Activated CD4-positive, alpha-beta T cell treated with anti-CD3 and anti-CD28 coated beads, Interleukin-2, amount 10 ng/mL, durations not matched to agents 24 days and 14 days (primary cell): ENCODE measurements at regions not wholly inside any gene's neighbourhood (a gene's known extent, or its start where the extent isn't known, plus 50 kb on each side); places are given as distances from the start of the nearest gene placed in this dataset.

Experiments used
- DNase-seq: peaks from one replicate; pipeline ENCODE4 v3.0.0; 2022
- H3K27ac Mint-ChIP-seq: one replicate; pipeline ENCODE4 v1.8.0; 2022; ENCODE audit warnings: mild to moderate bottlenecking, mixed read lengths
- H3K27me3 Mint-ChIP-seq: one replicate; pipeline ENCODE4 v1.8.0; 2022; ENCODE audit warnings: mixed read lengths
- H3K36me3 Mint-ChIP-seq: one replicate; pipeline ENCODE4 v1.8.0; 2022; ENCODE audit warnings: low read depth, mild to moderate bottlenecking, mixed read lengths
- H3K4me1 Mint-ChIP-seq: one replicate; pipeline ENCODE4 v1.8.0; 2021; ENCODE audit warnings: mixed read lengths
- H3K4me3 Mint-ChIP-seq: one replicate; pipeline ENCODE4 v1.8.0; 2022; ENCODE audit warnings: mild to moderate bottlenecking, moderate library complexity, mixed read lengths
- H3K9me3 Mint-ChIP-seq: one replicate; pipeline ENCODE4 v1.8.0; 2021; ENCODE audit warnings: mixed read lengths
- intact Hi-C: fragments of 100-400 bp; cut with micrococcal nuclease; formaldehyde crosslinking; loops from one replicate; pipeline ENCODE4 v1.15.1; 2023

DNA sequence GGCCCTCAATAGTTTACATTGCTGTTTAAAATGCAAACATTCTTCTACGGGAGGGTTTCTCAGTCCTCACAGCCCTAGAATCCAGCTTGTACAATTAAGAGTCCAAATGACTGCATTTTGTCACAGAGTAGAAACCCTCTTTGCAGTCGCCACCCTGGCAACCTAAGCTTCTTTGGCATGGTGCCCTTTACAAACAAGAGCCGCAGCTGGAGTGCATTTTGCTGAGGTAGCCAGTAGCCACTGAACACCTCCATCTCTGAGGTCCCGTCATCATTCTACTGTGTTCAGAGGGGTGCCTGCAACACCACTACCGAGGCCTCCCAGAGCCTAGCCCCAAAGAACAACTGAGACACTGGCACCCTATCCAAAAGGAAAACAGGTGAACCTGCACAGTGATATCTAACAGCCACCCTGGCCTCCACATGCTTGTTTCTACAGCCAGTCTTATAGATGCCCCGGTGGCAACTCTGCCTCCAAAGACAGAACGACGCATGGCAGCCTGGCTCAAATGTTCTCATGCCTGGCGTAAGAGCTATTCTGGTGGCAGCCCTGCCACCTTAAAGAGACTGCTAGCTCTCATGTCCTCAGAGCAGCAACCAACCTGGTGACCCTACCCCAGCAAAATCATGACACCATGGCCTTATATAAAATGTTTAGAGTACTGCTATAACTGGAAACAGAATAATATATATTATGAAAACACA lies 801.9 kb downstream of the TECRL start:
- H3K27ac Mint-ChIP-seq, result no peak overlapping the region
- no peaks in the 10 kb centered on the region for H3K36me3 Mint-ChIP-seq
- H3K9me3 Mint-ChIP-seq, result peaks cover 4% of the 10 kb centered on the region
- no peak for DNase-seq
- H3K27me3 Mint-ChIP-seq, result no peaks in the 10 kb centered on the region
- intact Hi-C loops, result no loop called here
- no peak overlapping the region for H3K4me3 Mint-ChIP-seq
- no peaks in the 10 kb centered on the region for H3K4me1 Mint-ChIP-seq

DNA sequence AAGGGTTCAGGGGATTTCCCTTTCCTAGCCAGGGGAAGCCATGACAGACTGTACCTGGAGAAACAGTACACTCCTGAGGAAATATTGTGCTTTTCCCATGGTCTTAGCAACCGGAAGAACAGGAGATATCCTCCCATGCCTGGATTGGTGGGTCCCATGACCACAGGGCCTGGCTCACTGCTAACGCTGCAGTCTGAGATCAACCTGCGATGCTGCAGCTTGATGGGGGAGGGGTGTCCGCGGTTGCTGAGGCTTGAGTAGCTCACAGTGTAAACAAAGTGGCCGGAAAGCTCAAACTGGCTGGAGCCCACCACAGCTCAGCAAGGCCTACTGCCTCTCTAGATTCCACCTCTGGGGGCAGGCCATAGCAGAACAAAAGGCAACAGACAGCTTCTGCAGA lies 819.5 kb downstream of the TECRL start:
- H3K27me3 Mint-ChIP-seq, result no peaks in the 10 kb centered on the region
- peaks cover 12% of the 10 kb centered on the region for H3K9me3 Mint-ChIP-seq
- no peak overlapping the region for H3K27ac Mint-ChIP-seq
- H3K4me3 Mint-ChIP-seq, result no peak overlapping the region
- DNase-seq, result no peak
- no peaks in the 10 kb centered on the region for H3K36me3 Mint-ChIP-seq
- intact Hi-C loops, result no loop called here
- no peaks in the 10 kb centered on the region for H3K4me1 Mint-ChIP-seq

DNA sequence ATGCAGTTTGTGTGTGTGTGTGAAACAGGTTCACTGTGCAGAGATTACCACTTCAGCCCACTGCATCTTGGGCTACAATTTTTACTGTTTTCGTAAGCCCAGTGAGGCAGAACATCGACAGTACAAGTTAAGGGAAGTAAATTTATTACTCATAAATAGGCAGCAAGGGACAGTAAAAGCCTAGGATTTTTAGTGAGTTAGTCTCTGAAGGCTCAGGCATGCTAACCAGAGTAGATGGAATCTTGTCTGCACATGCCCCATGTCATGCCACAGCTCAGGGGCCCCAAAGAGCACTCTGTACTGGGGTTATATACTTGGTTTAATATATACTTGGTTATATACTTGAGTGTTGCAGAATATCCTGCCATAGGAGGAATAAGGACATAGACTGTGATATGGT lies 825.7 kb downstream of the TECRL start:
- Mint-ChIP-seq H3K4me1 (no peaks in the 10 kb centered on the region), H3K36me3 (no peaks in the 10 kb centered on the region), H3K27ac (no peak overlapping the region), H3K4me3 (no peak overlapping the region), H3K9me3 (peaks cover 5% of the 10 kb centered on the region), H3K27me3 (no peaks in the 10 kb centered on the region)
- intact Hi-C loops, result no loop called here
- no peak for DNase-seq

DNA sequence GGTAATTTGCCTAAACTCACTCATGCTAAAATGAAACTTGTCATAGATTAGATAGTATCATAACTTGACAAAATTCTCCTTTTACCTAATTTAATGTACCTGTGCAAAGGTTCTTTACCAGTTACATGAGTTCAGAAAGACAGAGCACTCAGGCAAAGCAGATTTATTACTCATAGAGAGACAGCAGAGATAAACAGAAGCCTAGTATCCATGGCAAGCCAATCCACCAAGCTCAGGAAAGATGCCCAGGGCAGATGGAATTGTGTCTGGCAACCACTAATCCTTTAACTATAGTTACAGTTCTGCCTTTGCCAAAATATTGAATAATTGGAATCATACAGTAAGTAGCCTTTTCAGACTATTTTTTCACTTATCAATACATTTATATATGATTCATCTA lies 826.2 kb downstream of the TECRL start:
- Mint-ChIP-seq H3K4me3 (no peak overlapping the region), H3K27ac (no peak overlapping the region), H3K36me3 (no peaks in the 10 kb centered on the region), H3K9me3 (peaks cover 5% of the 10 kb centered on the region), H3K4me1 (no peaks in the 10 kb centered on the region), H3K27me3 (no peaks in the 10 kb centered on the region)
- DNase-seq, result no peak
- intact Hi-C loops, result no loop called here

DNA sequence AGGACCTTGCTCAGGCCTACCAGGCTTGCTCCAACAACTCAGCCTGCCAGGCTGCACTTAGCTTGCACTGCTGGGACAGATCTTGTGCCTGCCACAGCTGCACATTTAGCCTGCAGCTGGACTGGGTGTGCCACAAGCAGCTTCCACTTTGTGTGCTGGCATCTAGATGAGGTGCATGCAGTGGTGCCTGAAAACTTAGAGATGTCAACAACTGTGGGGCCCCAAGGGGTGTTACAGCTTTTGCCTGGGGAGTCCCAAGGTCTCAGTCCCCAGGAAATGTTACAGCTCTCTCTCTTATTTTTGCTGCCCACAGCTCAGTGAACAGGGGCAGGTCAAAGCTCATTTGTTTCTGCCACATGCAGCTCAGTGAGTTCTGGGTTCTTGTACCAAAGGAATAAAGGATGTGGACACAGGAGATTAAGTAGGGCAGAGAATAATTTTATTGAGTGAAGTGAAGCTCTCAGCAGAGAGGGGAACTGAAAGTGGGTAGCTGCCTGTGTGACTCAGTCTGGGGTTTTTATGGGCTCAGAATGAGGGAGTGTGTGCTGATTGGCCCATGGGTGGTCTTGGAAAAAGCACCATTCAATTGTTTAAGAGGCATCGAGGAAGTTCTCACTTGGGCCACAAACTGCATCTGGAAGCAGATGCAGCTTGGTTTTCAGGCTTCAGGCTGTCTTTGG lies 828.3 kb downstream of the TECRL start:
- Mint-ChIP-seq H3K4me3 (no peak overlapping the region), H3K27ac (no peak overlapping the region), H3K27me3 (no peaks in the 10 kb centered on the region), H3K4me1 (no peaks in the 10 kb centered on the region), H3K9me3 (peaks cover 5% of the 10 kb centered on the region), H3K36me3 (no peaks in the 10 kb centered on the region)
- DNase-seq, result no peak
- intact Hi-C loops, result no loop called here

DNA sequence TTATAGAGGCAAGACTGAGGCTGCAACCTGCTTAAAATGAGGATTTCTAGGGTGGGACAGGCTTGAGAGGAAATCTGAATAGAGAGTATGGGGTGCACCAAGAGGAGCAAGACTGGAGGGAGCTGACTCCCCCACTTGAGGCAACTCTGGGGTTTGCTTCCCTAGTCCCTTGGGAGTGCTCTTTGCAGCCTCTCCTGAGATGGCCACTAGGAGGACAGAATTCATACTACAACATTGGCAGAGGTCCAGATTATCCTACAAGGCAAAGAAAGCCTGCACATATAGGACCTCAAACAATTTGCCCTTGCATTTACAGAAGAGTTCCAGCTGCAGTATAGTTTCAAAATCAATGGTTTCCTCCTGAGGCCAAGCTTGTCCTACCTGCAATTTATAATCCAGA lies 830.9 kb downstream of the TECRL start:
- intact Hi-C loops, result no loop called here
- no peak for DNase-seq
- no peaks in the 10 kb centered on the region for H3K4me1 Mint-ChIP-seq
- no peaks in the 10 kb centered on the region for H3K27me3 Mint-ChIP-seq
- peaks cover 5% of the 10 kb centered on the region for H3K9me3 Mint-ChIP-seq
- no peak overlapping the region for H3K4me3 Mint-ChIP-seq
- H3K36me3 Mint-ChIP-seq, result no peaks in the 10 kb centered on the region
- no peak overlapping the region for H3K27ac Mint-ChIP-seq

DNA sequence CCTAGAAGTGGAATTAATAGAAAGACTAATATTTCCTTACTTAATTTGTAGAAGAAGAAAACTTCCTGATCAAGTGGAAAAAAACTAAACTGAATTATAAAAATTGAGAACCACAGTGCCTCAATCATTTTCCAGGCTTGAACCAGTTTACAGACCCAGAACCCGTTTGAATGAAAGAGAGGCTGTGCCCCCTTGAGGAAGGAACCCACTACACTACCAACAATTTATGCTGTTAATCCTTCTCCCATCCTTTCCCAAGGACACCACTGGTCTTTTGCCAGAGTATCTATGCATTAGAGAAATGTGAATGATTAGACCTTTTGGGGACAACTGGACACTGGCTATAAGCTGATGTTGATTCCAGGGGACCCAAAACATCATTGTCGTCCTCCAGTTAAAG lies 842.6 kb downstream of the TECRL start:
- no peak for DNase-seq
- Mint-ChIP-seq H3K9me3 (peaks cover 4% of the 10 kb centered on the region), H3K36me3 (no peaks in the 10 kb centered on the region), H3K27ac (no peak overlapping the region), H3K4me3 (no peak overlapping the region), H3K4me1 (no peaks in the 10 kb centered on the region), H3K27me3 (no peaks in the 10 kb centered on the region)
- intact Hi-C loops, result no loop called here

DNA sequence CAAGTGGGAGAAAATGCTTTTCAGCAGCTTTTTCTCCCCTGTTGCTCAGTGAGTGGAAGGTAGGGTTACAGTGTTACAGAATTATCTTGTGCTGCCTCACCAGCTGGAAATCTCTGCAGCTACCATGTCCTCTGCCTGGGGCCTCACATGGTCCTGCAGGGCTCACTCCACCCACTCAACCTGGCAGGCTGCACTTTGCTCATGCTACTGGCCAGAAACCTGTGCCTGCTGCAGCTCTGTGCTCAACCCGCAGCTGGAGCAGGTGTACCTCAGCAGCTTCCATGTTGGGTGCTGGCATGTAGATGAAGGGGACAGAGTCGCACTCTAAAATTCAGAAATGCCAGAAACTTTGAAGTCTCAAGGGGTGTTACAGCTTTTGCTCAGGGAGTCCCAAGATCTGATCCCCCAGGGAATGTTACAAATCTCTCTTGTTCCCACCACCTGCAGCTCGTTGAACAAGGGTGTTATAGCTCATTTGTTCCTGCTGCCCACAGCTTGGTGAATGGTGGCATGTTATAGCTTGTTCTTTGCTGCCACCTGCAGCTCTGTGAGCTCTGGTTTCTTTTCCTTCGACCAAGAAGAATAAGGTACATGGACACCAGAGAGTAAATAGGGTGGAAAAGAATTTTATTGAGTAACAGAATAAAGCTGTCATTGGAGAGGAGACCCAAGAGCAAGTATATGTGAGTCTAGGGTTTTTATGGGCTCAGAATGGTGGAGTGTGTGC lies 845.8 kb downstream of the TECRL start:
- intact Hi-C loops, result no loop called here
- no peak for DNase-seq
- no peaks in the 10 kb centered on the region for H3K36me3 Mint-ChIP-seq
- H3K27ac Mint-ChIP-seq, result no peak overlapping the region
- no peaks in the 10 kb centered on the region for H3K4me1 Mint-ChIP-seq
- H3K9me3 Mint-ChIP-seq, result peaks cover 12% of the 10 kb centered on the region
- no peak overlapping the region for H3K4me3 Mint-ChIP-seq
- H3K27me3 Mint-ChIP-seq, result no peaks in the 10 kb centered on the region

DNA sequence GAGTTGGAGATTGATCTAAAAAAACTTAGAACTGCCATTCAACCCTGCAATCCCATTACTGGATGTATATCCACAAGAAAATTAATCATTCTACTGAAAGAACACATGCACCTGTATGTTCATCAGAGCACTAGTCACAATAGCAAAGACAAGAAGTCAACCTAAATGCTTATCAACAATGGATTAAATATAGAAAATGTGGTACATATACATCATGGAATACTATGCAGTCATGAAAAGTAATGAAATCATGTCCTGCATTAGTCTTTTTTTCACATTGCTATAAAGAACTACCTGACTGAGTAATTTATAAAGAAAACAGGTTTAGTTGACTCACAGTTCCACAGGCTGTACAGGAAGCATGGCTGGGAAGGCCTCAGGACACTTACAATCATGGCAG lies 850.5 kb downstream of the TECRL start:
- no peaks in the 10 kb centered on the region for H3K36me3 Mint-ChIP-seq
- intact Hi-C loops, result no loop called here

DNA sequence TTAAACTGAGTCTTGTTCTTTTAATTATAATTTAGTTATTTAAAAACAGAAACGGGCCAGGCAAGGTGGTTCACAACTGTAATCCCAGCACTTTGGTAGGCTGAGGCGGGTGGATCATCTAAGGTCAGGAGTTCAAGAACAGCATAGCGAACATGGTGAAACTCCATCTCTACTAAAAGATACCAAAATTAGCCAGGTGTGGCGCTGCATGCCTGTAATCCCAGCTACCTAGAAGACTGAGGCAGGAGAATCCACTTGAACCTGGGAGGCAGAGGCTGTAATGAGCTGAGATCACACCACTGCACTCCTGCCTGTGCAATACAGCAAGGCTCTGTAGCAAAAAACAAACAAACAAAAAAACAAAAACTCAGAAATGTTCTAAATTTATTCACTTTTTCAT lies 852.9 kb downstream of the TECRL start:
- intact Hi-C loops, result no loop called here
- H3K27me3 Mint-ChIP-seq, result no peaks in the 10 kb centered on the region
- no peaks in the 10 kb centered on the region for H3K4me1 Mint-ChIP-seq
- no peak for DNase-seq
- H3K4me3 Mint-ChIP-seq, result no peak overlapping the region
- H3K27ac Mint-ChIP-seq, result no peak overlapping the region
- peaks cover 10% of the 10 kb centered on the region for H3K9me3 Mint-ChIP-seq
- H3K36me3 Mint-ChIP-seq, result no peaks in the 10 kb centered on the region

More for the DNA sequence above, 850.5 kb downstream of the TECRL start:
- no peak overlapping the region for H3K4me3 Mint-ChIP-seq
- no peaks in the 10 kb centered on the region for H3K4me1 Mint-ChIP-seq
- DNase-seq, result no peak
- no peak overlapping the region for H3K27ac Mint-ChIP-seq
- H3K9me3 Mint-ChIP-seq, result peaks cover 11% of the 10 kb centered on the region
- H3K27me3 Mint-ChIP-seq, result no peaks in the 10 kb centered on the region

DNA sequence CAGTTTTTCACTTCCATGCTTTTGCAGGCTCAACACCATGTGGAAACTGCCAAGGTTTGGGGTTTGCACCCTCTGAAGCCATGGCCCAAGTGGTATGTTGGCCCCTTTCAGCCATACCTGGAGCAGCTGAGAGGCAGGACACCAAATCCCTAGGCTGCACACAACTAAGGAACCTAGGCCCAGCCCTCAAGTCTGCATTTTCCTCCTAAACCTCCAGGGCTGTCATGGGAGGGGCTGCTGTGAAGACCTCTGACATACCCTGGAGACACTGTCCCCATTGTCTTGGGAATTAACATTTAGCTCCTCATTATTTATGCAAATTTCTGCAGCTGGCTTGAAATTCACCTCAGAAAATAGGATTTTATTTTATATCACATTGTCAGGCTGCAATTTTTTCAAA lies 856.1 kb downstream of the TECRL start:
- Mint-ChIP-seq H3K27me3 (no peaks in the 10 kb centered on the region), H3K27ac (no peak overlapping the region), H3K9me3 (peaks cover 4% of the 10 kb centered on the region), H3K36me3 (no peaks in the 10 kb centered on the region), H3K4me3 (no peak overlapping the region), H3K4me1 (no peaks in the 10 kb centered on the region)
- intact Hi-C loops, result no loop called here
- no peak for DNase-seq

DNA sequence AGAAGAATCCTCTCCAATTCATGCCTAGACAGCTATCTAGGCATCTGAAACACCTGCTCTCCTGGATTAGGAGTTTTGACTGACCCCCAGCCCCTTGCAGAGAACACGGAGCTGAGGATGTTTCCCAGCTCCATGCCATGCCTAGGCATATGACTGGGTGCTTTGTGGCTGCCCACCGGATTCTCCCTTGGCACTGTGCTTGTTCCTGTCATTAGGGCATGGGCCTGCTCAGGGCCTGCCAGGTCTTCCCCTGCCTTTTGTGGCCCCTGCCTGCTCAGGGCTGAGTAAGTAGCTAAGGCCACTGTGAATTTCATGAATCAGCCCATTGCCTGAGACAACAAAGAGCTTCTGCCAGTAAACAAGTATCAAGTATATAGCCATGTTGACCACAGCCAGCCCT lies 867.4 kb downstream of the TECRL start:
- intact Hi-C loops, result no loop called here
- DNase-seq, result no peak
- H3K36me3 Mint-ChIP-seq, result no peaks in the 10 kb centered on the region

DNA sequence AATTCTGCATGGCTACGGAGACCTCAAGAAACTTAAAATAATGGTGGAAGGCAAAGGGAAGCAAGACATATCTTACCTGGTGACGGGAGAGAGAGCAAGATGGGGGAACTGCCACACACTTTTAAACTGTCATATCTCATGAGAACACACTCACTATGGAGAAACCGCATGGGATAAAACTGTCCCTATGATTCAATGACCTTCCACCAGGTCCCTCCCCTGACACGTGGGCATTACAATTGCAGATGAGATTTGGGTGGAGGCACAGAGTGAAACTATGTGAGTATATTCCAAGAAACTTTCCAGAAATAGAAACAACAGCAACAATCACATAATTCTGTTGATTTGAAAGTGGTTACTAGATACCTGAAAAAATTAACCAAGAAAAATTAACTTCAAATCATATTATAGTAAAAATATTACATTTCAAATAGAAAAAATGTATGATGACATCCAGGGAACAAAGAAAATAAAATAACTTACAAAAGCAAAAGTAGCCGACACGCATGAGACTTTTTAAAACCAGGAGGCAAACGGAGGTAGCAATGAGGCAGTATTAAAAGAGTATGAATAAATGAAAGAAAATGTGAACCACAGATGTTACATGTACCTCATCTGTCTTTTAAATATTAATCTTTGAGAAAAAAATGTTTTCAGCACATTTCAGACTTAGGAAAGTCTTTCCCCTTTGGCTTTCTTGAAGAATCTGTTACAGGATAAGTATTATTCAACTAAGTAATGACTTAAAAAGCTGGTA lies 879.5 kb downstream of the TECRL start:
- Mint-ChIP-seq H3K27ac (no peak overlapping the region), H3K4me3 (no peak overlapping the region), H3K36me3 (no peaks in the 10 kb centered on the region), H3K27me3 (no peaks in the 10 kb centered on the region), H3K4me1 (no peaks in the 10 kb centered on the region), H3K9me3 (no peaks in the 10 kb centered on the region)
- intact Hi-C loops, result no loop called here
- no peak for DNase-seq

More for the DNA sequence above, 867.4 kb downstream of the TECRL start:
- H3K27me3 Mint-ChIP-seq, result no peaks in the 10 kb centered on the region
- H3K9me3 Mint-ChIP-seq, result peaks cover 5% of the 10 kb centered on the region
- no peak overlapping the region for H3K4me3 Mint-ChIP-seq
- H3K27ac Mint-ChIP-seq, result no peak overlapping the region
- H3K4me1 Mint-ChIP-seq, result no peaks in the 10 kb centered on the region
